SK-N-SH treated with all-trans-retinoic acid at 6 μM for 48 hours (cell line): ENCODE measurements at regions not wholly inside any gene's neighbourhood (a gene's known extent, or its start where the extent isn't known, plus 50 kb on each side); places are given as distances from the start of the nearest gene placed in this dataset.

Source experiments
- ATAC-seq: fragments of 200-7000 bp; cut with Tn5 transposase; 3 replicates; pipeline ENCODE4 v1.9.1; 2020; ENCODE audit warnings: mild to moderate bottlenecking, moderate library complexity
- ARNTL ChIP-seq: fragments of 450-650 bp; formaldehyde crosslinking; IDR thresholded peaks from 2 replicates; pipeline ENCODE4 v1.5.0; 2020; ENCODE audit warnings: low read depth, mild to moderate bottlenecking, moderate library complexity, borderline replicate concordance
- BACH2 ChIP-seq: fragments of 250-450 bp; sonication (Bioruptor Pico); IDR thresholded peaks from 2 replicates; pipeline ENCODE4 v1.9.0; 2021; ENCODE audit warnings: mild to moderate bottlenecking, borderline replicate concordance
- CREB5 ChIP-seq: fragments of 250-450 bp; sonication (Bioruptor Pico); IDR thresholded peaks from 2 replicates; pipeline ENCODE4 v1.5.1; 2020; ENCODE audit warnings: low read depth, mild to moderate bottlenecking, moderate library complexity
- CSDC2 ChIP-seq: fragments of 250-450 bp; sonication (Bioruptor Pico); IDR thresholded peaks from 2 replicates; pipeline ENCODE4 v1.5.0; 2020; ENCODE audit warnings: mild to moderate bottlenecking, moderate library complexity
- CSRNP3 ChIP-seq: fragments of 250-450 bp; sonication (Bioruptor Pico); IDR thresholded peaks from 2 replicates; pipeline ENCODE4 v1.5.1; 2021; ENCODE audit warnings: mild to moderate bottlenecking, moderate library complexity
- ESRRG ChIP-seq: fragments of 250-450 bp; sonication (Bioruptor Pico); IDR thresholded peaks from 2 replicates; pipeline ENCODE4 v1.6.1; 2021; ENCODE audit warnings: mild to moderate bottlenecking
- GLIS3 ChIP-seq: fragments of 250-450 bp; sonication (Bioruptor Pico); IDR thresholded peaks from 2 replicates; pipeline ENCODE4 v1.5.0; 2020; ENCODE audit warnings: mild to moderate bottlenecking, moderate library complexity
- ISL1 ChIP-seq: fragments of 250-450 bp; sonication (Bioruptor Pico); IDR thresholded peaks from 2 replicates; pipeline ENCODE4 v2.1.2; 2022; ENCODE audit warnings: mild to moderate bottlenecking, moderate library complexity
- PPARA ChIP-seq: fragments of 250-450 bp; sonication (Bioruptor Pico); IDR thresholded peaks from 2 replicates; pipeline ENCODE4 v1.5.0; 2020; ENCODE audit warnings: mild to moderate bottlenecking, borderline replicate concordance
- RARB ChIP-seq: fragments of 250-450 bp; sonication (Bioruptor Pico); IDR thresholded peaks from 2 replicates; pipeline ENCODE4 v1.8.0; 2021; ENCODE audit warnings: mild to moderate bottlenecking, moderate library complexity
- SNAI2 ChIP-seq: fragments of 250-450 bp; sonication (Bioruptor Pico); IDR thresholded peaks from 2 replicates; pipeline ENCODE4 v1.5.0; 2020; ENCODE audit warnings: mild to moderate bottlenecking, moderate library complexity
- TCF4 ChIP-seq: fragments of 250-450 bp; sonication (Bioruptor Pico); IDR thresholded peaks from 2 replicates; pipeline ENCODE4 v1.8.0; 2021; ENCODE audit warnings: mild to moderate bottlenecking, moderate library complexity, borderline replicate concordance
- TOX ChIP-seq: fragments of 250-450 bp; sonication (Bioruptor Pico); IDR thresholded peaks from 2 replicates; pipeline ENCODE4 v1.8.0; 2021; ENCODE audit warnings: mild to moderate bottlenecking, moderate library complexity, borderline replicate concordance
- TSHZ2 ChIP-seq: fragments of 250-450 bp; sonication (Bioruptor Pico); IDR thresholded peaks from 2 replicates; pipeline ENCODE4 v1.5.0; 2020; ENCODE audit warnings: mild to moderate bottlenecking, moderate library complexity
- ZC3H10 ChIP-seq: fragments of 250-450 bp; sonication (Bioruptor Pico); IDR thresholded peaks from 2 replicates; pipeline ENCODE4 v1.5.1; 2021; ENCODE audit warnings: mild to moderate bottlenecking, moderate library complexity
- ZFP3 ChIP-seq: fragments of 250-450 bp; sonication (Bioruptor Pico); IDR thresholded peaks from 2 replicates; pipeline ENCODE4 v1.5.0; 2020; ENCODE audit warnings: mild to moderate bottlenecking, moderate library complexity
- ZFP30 ChIP-seq: fragments of 450-650 bp; formaldehyde crosslinking; IDR thresholded peaks from 2 replicates; pipeline ENCODE4 v1.5.0; 2022; ENCODE audit warnings: mild to moderate bottlenecking, moderate library complexity
- ZNF565 ChIP-seq: fragments of 450-650 bp; formaldehyde crosslinking; conservative IDR thresholded peaks from 2 replicates; pipeline ENCODE4 v1.5.0; 2020; ENCODE audit warnings: low read depth, mild to moderate bottlenecking, moderate library complexity
- ZNF70 ChIP-seq: fragments of 450-650 bp; formaldehyde crosslinking; IDR thresholded peaks from 2 replicates; pipeline ENCODE4 v1.5.0; 2020; ENCODE audit warnings: mild to moderate bottlenecking, moderate library complexity
- ZNF8 ChIP-seq: fragments of 450-650 bp; formaldehyde crosslinking; IDR thresholded peaks from 2 replicates; pipeline ENCODE4 v1.5.0; 2020; ENCODE audit warnings: mild to moderate bottlenecking, moderate library complexity

- ATAC-seq = no peak
- TF ChIP-seq ESRRG (CRISPR knock-in tag) (no peak), TOX (CRISPR knock-in tag) (no peak), ZC3H10 (CRISPR knock-in tag) (no peak), ZFP3 (CRISPR knock-in tag) (no peak), ZFP30 (CRISPR knock-in tag) (no peak), ZNF8 (CRISPR knock-in tag) (no peak), GLIS3 (CRISPR knock-in tag) (no peak), CSDC2 (CRISPR knock-in tag) (no peak), ZNF70 (CRISPR knock-in tag) (no peak), BACH2 (CRISPR knock-in tag) (no peak)
- TF ChIP-seq, all 23 proteins: peak for 0
Observed at GRCh38 chr9:18122171-18122570, 351.8 kb upstream of the ADAMTSL1 start.

- no peak for ATAC-seq
- no peak for TF ChIP-seq CSRNP3 (CRISPR knock-in tag)
- TF ChIP-seq SNAI2 (CRISPR knock-in tag) = no peak
- TF ChIP-seq TCF4 (CRISPR knock-in tag) = no peak
- TF ChIP-seq ZNF565 (CRISPR knock-in tag) = no peak
Observed at GRCh38 chr9:18124760-18125159, 349.2 kb upstream of the ADAMTSL1 start.

GRCh38 chr9:18126831-18127498 lies 347.0 kb upstream of the ADAMTSL1 start:
- no peak for ATAC-seq
- no peak for TF ChIP-seq ARNTL (CRISPR knock-in tag)
- TF ChIP-seq ZNF8 (CRISPR knock-in tag) = no peak
- no peak for TF ChIP-seq TCF4 (CRISPR knock-in tag)
- no peak for TF ChIP-seq TSHZ2 (CRISPR knock-in tag)
- TF ChIP-seq PPARA (CRISPR knock-in tag) = no peak
- no peak for TF ChIP-seq ZNF565 (CRISPR knock-in tag)
- TF ChIP-seq BACH2 (CRISPR knock-in tag) = no peak
- TF ChIP-seq SNAI2 (CRISPR knock-in tag) = no peak
- no peak for TF ChIP-seq RARB
- TF ChIP-seq ISL1 (CRISPR knock-in tag) = no peak
- TF ChIP-seq TOX (CRISPR knock-in tag) = no peak

- TF ChIP-seq GLIS3 (CRISPR knock-in tag) (no peak), ISL1 (CRISPR knock-in tag) (no peak), BACH2 (CRISPR knock-in tag) (no peak), TOX (CRISPR knock-in tag) (no peak), CSRNP3 (CRISPR knock-in tag) (no peak), ZFP30 (CRISPR knock-in tag) (no peak), RARB (no peak), ZFP3 (CRISPR knock-in tag) (no peak), ARNTL (CRISPR knock-in tag) (no peak), PPARA (CRISPR knock-in tag) (no peak), CREB5 (no peak), ZC3H10 (CRISPR knock-in tag) (no peak), ZNF70 (CRISPR knock-in tag) (no peak)
- no peak for ATAC-seq
Observed at GRCh38 chr9:18127499-18127875, 346.5 kb upstream of the ADAMTSL1 start.
